IPS DF 4.7 (cell line): ENCODE measurements at regions not wholly inside any gene's neighbourhood (a gene's known extent, or its start where the extent isn't known, plus 50 kb on each side); places are given as distances from the start of the nearest gene placed in this dataset.
"Not testable (repeated sequence)": the region's sequence is repeated elsewhere in the genome, so short reads cannot be mapped to it uniquely, and the experiment has no call there.

Experiments used
- DNase-seq: peaks from one replicate; pipeline ENCODE4 v3.0.0-alpha.2; 2013; ENCODE audit warnings: low spot score; ENCODE audit errors: extremely low read depth

GRCh38 chr14:26655128-26655527 lies 57.3 kb upstream of the NOVA1 start:
- no peak for DNase-seq

- DNase-seq: no peak
These were observed 65.7 kb upstream of the NOVA1 start for GRCh38 chr14:26663506-26663905.

- not testable (repeated sequence) for DNase-seq
These were observed 81.0 kb upstream of the NOVA1 start for GRCh38 chr14:26678732-26679420.

- DNase-seq: no peak
These were observed 87.6 kb upstream of the NOVA1 start for GRCh38 chr14:26685401-26685800.

- no peak for DNase-seq
These were observed 89.5 kb upstream of the NOVA1 start for GRCh38 chr14:26687301-26687837.

GRCh38 chr14:26694521-26694920 lies 96.7 kb upstream of the NOVA1 start:
- DNase-seq: no peak

- no peak for DNase-seq
These were observed 104.9 kb upstream of the NOVA1 start for GRCh38 chr14:26702721-26703230.

- DNase-seq: no peak
These were observed 106.0 kb upstream of the NOVA1 start for GRCh38 chr14:26703686-26704366.

GRCh38 chr14:26707234-26707633 lies 109.4 kb upstream of the NOVA1 start:
- no peak for DNase-seq

GRCh38 chr14:26709019-26709418 lies 111.2 kb upstream of the NOVA1 start:
- no peak for DNase-seq

GRCh38 chr14:26719514-26719913 lies 121.7 kb upstream of the NOVA1 start:
- no peak for DNase-seq

- DNase-seq: no peak
These were observed 124.4 kb upstream of the NOVA1 start for GRCh38 chr14:26722258-26722657.

- DNase-seq: no peak
These were observed 132.0 kb upstream of the NOVA1 start for GRCh38 chr14:26729851-26730250.

GRCh38 chr14:26730929-26731618 lies 133.2 kb upstream of the NOVA1 start:
- no peak for DNase-seq

GRCh38 chr14:26735811-26736210 lies 138.0 kb upstream of the NOVA1 start:
- DNase-seq: no peak

GRCh38 chr14:26738571-26738970 lies 140.7 kb upstream of the NOVA1 start:
- no peak for DNase-seq

GRCh38 chr14:26741711-26742212 lies 143.9 kb upstream of the NOVA1 start:
- DNase-seq: no peak

GRCh38 chr14:26743284-26743683 lies 145.5 kb upstream of the NOVA1 start:
- no peak for DNase-seq

GRCh38 chr14:26744903-26745302 lies 147.1 kb upstream of the NOVA1 start:
- DNase-seq: no peak

GRCh38 chr14:26761532-26761931 lies 163.7 kb upstream of the NOVA1 start:
- DNase-seq: no peak

- no peak for DNase-seq
These were observed 167.5 kb upstream of the NOVA1 start for GRCh38 chr14:26765301-26765700.
